ENCODE measurements at regions not wholly inside any gene's neighbourhood (a gene's known extent, or its start where the extent isn't known, plus 50 kb on each side); places are given as distances from the start of the nearest gene placed in this dataset.

DNA sequence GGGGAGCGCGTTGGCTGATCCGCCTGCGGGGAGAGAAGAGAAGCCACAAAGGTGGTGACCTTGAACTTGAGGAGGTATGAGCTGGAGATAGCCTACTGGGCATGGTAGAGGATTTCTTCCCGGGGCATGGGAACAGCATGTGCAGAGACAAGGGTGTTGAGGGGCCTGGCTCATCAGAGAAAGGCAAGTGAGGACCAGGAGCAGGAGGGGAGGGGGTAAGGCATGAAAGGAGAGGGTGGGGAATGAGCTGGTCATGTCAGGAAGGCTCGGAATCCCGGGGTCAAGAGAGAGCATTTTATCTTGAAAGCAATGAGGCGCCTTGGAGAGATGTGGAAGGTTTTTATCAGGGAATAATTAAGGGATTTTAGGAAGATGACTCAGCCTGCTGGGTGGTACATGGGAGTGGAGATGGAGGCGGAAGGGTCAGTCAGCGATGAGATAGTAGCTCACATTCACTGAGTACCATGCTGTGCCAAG, 121.1 kb downstream of the LHX2 start:
- no peak for DNase-seq (ENCODE audit: low spot score)
- in situ Hi-C loops (cut with MboI; ENCODE audit: low sequenced_read_pairs, unreplicated experiment) = loop anchor here (10.0 kb wide), 1 partner anchor 162 kb away; no protein-coding TSS in a partner anchor
- TF ChIP-seq, protein P1, sequence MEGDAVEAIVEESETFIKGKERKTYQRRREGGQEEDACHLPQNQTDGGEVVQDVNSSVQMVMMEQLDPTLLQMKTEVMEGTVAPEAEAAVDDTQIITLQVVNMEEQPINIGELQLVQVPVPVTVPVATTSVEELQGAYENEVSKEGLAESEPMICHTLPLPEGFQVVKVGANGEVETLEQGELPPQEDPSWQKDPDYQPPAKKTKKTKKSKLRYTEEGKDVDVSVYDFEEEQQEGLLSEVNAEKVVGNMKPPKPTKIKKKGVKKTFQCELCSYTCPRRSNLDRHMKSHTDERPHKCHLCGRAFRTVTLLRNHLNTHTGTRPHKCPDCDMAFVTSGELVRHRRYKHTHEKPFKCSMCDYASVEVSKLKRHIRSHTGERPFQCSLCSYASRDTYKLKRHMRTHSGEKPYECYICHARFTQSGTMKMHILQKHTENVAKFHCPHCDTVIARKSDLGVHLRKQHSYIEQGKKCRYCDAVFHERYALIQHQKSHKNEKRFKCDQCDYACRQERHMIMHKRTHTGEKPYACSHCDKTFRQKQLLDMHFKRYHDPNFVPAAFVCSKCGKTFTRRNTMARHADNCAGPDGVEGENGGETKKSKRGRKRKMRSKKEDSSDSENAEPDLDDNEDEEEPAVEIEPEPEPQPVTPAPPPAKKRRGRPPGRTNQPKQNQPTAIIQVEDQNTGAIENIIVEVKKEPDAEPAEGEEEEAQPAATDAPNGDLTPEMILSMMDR (IDR thresholded peaks at IDR 0.05; ENCODE audit: borderline replicate concordance, control extremely low read depth, extremely low read depth, insufficient read depth, missing control alignments) = no peak

DNA sequence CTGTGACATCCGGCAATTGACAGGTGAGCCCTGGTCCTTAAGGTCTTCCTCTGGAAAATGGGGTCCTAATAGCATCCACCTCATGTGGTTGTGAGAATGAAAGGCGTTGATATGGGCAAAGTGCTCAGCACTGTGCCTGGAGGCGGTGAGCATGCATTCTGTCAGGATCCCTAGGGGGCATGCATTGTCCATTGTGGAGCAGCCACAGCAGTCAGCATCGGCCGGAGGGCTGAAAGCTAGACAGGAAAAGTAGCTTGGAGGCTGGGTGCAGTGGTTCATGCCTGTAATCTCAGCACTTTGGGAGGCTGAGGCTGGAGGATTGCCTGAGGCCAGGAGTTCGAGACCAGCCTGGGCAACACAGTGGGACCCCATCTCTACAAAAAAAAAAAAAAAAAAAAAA, 122.2 kb downstream of the LHX2 start:
- DNase-seq (ENCODE audit: low spot score) = no peak
- TF ChIP-seq, protein P1 (IDR thresholded peaks at IDR 0.05; ENCODE audit: borderline replicate concordance, control extremely low read depth, extremely low read depth, insufficient read depth, missing control alignments) = peak; percentile 61

DNA sequence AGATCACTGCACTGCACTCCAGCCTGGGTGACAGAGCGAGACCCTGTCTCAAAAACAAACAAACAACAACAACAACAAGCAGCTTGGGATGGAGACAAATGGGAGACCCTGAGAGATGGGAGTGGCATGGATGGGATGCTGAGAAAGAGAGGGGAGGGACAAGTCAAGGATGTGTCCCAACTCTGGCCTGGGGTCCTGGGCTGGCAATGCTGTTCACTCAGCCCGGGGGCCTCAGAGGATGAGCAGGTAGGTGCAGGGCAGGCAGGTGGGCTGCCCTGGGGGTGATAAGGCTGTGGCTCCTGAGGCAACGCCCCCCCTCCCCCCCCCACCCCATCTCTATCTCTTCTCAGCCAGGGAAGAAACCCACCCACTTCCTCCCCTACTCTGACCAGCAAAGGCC, 123.0 kb downstream of the LHX2 start:
- no peak for DNase-seq (ENCODE audit: low spot score)
- TF ChIP-seq, protein P1 (IDR thresholded peaks at IDR 0.05; ENCODE audit: borderline replicate concordance, control extremely low read depth, extremely low read depth, insufficient read depth, missing control alignments) = no peak
- in situ Hi-C loops (cut with MboI; ENCODE audit: low sequenced_read_pairs, unreplicated experiment) = loop anchor here (10.0 kb wide), 1 partner anchor 160 kb away; no protein-coding TSS in a partner anchor

More for the DNA sequence above, 122.2 kb downstream of the LHX2 start:
- in situ Hi-C loops (cut with MboI; ENCODE audit: low sequenced_read_pairs, unreplicated experiment) = loop anchor here (10.0 kb wide), 1 partner anchor 161 kb away; no protein-coding TSS in a partner anchor

DNA sequence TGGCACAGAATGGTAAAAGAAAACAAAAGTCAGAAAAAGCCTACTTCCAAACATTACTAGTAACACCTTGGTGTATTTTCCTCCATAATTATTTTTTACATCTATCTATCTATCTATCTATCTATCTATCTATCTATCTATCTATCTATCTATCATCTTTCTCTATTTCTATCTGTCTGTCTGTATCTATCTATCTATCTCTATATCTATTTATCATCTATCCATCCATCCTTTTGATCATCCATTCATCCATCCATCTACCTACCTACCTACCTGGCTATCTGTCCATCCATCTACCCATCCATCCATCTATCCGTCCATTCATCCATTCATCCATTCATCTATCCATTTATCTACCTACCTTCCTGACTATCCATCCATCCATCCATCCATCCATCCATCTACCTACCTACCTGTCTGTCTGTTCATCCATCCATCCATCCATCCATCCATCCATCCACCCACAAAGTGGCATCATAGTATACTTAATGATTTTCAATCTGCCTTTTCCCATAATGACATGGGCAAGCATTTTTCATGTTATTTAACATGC, 121.9 kb upstream of the NEK6 start:
- TF ChIP-seq, protein P1 (IDR thresholded peaks at IDR 0.05; ENCODE audit: borderline replicate concordance, control extremely low read depth, extremely low read depth, insufficient read depth, missing control alignments) = no peak
- DNase-seq (ENCODE audit: low spot score) = no peak
- in situ Hi-C loops (cut with MboI; ENCODE audit: low sequenced_read_pairs, unreplicated experiment) = loop anchor here (10.0 kb wide), 1 partner anchor 159 kb away; no protein-coding TSS in a partner anchor

DNA sequence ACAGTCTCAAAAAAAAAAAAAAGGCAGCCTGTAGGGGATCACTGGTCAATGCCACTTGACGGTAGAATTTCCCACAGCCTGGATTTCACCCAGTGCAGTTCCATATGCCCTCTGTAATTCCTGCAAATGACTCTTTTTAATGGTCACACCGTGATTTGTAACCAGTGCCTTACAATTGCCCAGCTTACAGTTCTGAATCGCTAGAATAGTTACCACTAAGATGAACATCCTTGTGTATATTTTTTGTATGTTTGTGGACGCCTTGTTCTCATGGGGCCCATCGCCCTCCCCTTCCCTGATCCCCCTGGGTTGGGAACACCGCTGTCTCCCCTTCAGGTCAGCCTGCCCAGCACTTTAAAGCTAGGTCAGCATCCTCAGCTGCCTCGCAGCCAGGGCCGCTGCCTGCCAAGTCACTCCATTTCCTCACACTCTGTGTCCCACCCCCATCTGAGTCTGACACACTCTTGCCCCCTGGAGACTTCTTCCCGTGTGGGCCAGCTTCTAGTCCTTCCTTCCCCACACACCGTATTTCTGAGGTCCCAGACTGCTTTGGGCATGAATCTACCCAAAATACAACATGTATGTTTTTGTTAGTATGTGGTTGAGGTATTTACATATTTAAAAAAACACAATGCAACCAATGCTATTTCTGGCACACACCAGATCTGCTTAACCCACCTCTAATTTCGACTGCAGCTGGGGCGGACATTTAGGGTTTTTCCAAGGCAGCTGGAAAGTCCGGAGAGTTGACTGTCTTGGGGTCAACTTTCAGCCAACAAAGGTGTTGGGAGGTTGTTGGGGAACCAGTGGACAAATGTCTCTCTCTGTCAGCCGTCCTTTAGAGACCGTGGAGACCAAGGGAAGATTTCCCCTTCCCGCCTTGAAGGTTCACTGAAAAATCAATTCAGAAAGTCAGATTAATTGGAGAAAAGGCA, 120.5 kb upstream of the NEK6 start:
- in situ Hi-C loops (cut with MboI; ENCODE audit: low sequenced_read_pairs, unreplicated experiment) = loop anchor here (10.0 kb wide), 1 partner anchor 158 kb away; no protein-coding TSS in a partner anchor
- DNase-seq (ENCODE audit: low spot score) = peak; percentile 79

DNA sequence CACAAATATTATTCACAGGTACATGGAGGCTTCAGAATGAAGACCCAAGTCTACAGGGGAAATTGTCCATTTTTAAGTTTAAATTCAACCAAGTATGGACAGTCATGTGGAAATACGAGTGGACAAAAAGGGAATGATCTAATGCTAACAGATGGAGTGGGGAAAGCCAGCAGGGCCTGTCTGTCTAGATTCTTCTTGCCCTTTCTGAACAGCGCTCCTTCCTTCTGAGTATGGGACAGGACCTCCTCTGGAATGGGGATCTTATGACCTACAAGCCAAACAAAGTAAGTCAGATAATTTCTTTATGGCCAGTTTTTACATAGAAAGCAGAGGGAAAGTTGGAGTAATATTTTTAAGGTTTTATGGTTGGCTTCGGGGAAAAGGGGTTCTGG, 119.8 kb upstream of the NEK6 start:
- TF ChIP-seq, protein P1 (IDR thresholded peaks at IDR 0.05; ENCODE audit: borderline replicate concordance, control extremely low read depth, extremely low read depth, insufficient read depth, missing control alignments) = no peak
- no peak for DNase-seq (ENCODE audit: low spot score)
- in situ Hi-C loops (cut with MboI; ENCODE audit: low sequenced_read_pairs, unreplicated experiment) = loop anchor here (10.0 kb wide), 1 partner anchor 157 kb away; no protein-coding TSS in a partner anchor

More for the DNA sequence above, 120.5 kb upstream of the NEK6 start:
- TF ChIP-seq, protein P1 (IDR thresholded peaks at IDR 0.05; ENCODE audit: borderline replicate concordance, control extremely low read depth, extremely low read depth, insufficient read depth, missing control alignments) = no peak

All from GM13976 (cell line).